Head of caudate nucleus (tissue), 42 donors: ENCODE measurements at regions not wholly inside any gene's neighbourhood (a gene's known extent, or its start where the extent isn't known, plus 50 kb on each side); places are given as distances from the start of the nearest gene placed in this dataset.
"Not testable (repeated sequence)": the region's sequence is repeated elsewhere in the genome, so short reads cannot be mapped to it uniquely, and the experiment has no call there.

Experiments
- DNase-seq, 42 donors: peaks; one replicate each; pipeline versions ENCODE4 v3.0.0 to v3.0.0-alpha.2; 2020 to 2021; ENCODE audit warnings: mixed read lengths in 7 of 42
- intact Hi-C: fragments of 100-400 bp; cut with DNase I; formaldehyde crosslinking; loops from one replicate; pipeline ENCODE4 v1.15.0; 2022

DNA sequence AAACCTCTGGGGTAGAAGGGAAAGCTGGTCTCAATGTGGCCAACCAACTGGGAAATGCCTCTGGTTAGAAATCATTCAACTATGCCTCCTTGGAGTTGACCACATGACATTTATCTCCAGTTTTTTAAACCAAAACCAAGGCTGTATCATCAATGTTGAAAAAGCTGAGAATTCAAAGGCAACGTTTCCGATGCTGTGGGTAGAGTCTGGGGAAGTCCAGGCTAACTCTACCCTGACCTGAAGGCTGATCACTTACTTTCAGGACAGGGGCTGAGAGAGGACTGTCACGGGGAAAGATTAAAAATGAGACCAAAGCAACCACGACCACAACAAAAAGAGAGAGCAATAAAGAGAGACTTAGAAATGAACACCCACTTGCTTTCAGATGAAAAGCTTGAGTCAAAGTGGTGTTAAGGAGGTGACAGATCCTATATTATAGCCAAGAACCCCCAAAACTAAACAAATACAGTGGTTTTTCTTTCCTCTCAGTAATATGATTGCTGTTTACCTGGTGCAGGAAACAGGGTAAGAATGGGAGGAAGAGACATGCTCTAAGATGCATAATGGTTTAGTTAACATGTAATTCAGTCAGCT, 90.8 kb upstream of the TNFSF4 start:
- intact Hi-C loops, result no loop called here
- DNase-seq, result no peak

GRCh38 chr1:173300061-173301044, 93.2 kb upstream of the TNFSF4 start:
- no peak for DNase-seq
- intact Hi-C loops, result no loop called here

- no peak for DNase-seq
- intact Hi-C loops, result no loop called here
Observed at GRCh38 chr1:173301507-173301906, 94.4 kb upstream of the TNFSF4 start.

- no peak for DNase-seq
- intact Hi-C loops, result no loop called here
Observed at GRCh38 chr1:173302366-173302765, 95.2 kb upstream of the TNFSF4 start.

- intact Hi-C loops, result no loop called here
Observed at GRCh38 chr1:173302890-173303829, 96.0 kb upstream of the TNFSF4 start.

DNA sequence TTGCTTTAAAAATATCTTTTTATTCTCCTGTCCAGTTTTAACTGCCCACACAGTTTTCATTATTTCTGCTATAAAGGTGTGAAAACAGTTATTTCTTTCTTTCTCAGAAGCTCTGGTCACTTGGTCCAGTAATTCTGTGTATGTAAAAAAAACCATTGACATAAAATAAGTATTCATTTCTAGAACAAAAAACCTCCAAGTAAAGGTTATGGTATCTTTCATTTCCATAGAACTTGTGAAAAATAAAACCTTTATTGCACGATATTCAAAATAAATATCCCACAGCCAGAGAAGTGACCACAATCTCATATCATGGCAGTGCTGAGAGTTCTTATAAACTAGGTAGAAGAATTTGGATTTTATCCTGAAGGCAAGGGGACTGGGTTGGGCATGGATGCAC, 96.9 kb upstream of the TNFSF4 start:
- intact Hi-C loops, result no loop called here
- DNase-seq, result no peak

More at GRCh38 chr1:173302890-173303829, 96.0 kb upstream of the TNFSF4 start:
- DNase-seq, result no peak

- no peak for DNase-seq
- intact Hi-C loops, result no loop called here
Observed at GRCh38 chr1:173304529-173305227, 97.5 kb upstream of the TNFSF4 start.

DNA sequence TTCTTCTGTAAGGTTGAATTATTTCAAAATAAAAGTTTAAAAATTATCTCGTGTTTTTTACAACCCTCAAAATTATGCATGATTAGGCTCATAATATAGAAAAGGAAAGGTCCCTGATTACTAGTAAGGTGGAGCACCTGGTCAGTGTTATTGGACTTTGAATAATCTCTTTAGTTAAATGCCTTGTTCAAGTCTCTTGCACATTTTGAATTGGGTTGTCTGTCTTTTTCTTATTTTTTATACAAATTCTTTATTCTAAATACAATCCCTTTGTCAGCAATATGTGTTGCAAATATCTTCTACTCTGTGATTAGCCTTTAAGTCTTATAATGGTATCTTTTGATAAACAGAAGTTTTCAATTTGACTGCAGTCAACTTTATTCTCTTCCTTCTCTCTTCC, 100.7 kb upstream of the TNFSF4 start:
- no peak for DNase-seq
- intact Hi-C loops, result no loop called here

- intact Hi-C loops, result no loop called here
- no peak for DNase-seq
Observed at GRCh38 chr1:173314656-173315055, 107.5 kb upstream of the TNFSF4 start.

GRCh38 chr1:173315296-173315695, 108.2 kb upstream of the TNFSF4 start:
- no peak for DNase-seq
- intact Hi-C loops, result no loop called here

GRCh38 chr1:173318788-173319187, 111.7 kb upstream of the TNFSF4 start:
- DNase-seq, result no peak
- intact Hi-C loops, result no loop called here

DNA sequence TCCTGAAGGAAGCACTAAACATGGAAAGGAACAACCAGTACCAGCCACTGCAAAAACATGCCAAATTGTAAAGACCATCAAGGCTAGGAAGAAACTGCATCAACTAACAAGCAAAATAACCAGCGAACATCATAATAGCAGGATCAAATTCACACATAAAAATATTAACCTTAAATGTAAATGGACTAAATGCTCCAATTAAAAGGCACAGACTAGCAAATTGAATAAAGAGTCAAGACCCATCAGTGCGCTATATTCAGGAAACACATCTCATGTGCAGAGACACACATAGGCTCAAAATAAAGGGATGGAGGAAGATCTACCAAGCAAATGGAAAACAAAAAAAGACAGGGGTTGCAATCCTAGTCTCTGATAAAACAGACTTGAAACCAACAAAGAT, 117.2 kb upstream of the TNFSF4 start:
- DNase-seq, intact Hi-C loops: not testable (repeated sequence)

GRCh38 chr1:173327987-173328386, 120.9 kb upstream of the TNFSF4 start:
- DNase-seq, intact Hi-C loops: not testable (repeated sequence)

GRCh38 chr1:173328961-173329360, 121.8 kb upstream of the TNFSF4 start:
- intact Hi-C loops, result no loop called here
- DNase-seq, result no peak

DNA sequence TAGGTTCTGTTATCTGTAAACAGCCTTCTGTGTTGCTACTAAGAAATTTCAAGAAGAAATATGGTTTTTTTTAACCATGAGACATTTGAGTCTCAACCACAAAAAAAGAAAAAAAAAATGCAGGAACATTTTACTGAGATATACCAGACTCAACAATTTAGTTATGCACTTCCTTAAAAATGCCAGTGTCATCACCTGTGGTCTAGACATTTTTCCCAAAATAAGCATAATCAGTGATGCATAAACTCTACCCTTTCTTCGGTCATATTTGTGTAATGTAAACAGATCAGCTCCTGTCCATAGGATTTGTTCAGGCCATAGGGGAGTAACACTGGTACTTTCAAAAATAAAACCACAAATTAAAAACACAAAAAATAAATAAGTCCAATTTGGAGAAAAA, 122.6 kb upstream of the TNFSF4 start:
- no peak for DNase-seq
- intact Hi-C loops, result no loop called here

GRCh38 chr1:173330149-173330951, 123.2 kb upstream of the TNFSF4 start:
- intact Hi-C loops, result no loop called here
- no peak for DNase-seq

DNA sequence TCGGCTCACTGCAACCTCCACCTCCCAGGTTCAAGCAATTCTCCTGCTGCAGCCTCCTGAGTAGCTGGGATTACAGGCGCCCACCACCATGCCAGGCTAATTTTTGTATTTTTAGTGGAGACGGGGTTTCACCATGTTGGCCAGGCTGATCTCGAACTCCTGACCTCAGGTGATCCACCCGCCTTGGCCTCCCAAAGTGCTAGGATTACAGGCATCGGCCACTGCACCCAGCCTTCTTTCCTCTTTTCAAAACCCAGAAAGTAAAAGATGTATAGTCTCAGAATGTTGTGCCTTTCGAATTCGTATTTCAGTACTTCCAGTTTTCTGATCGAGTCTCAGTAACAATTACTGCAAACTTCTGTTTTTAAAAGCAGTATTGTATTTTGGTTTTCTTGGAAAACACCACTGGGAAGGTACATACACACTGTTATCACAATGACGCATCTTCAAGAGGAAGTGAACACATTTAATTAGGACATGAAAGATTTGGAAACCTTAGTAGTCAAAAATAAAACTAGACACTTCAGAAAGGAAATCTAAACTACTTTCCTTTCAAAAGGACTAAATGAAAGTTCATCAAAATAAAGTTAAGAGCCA, 123.9 kb upstream of the TNFSF4 start:
- DNase-seq, intact Hi-C loops: not testable (repeated sequence)

DNA sequence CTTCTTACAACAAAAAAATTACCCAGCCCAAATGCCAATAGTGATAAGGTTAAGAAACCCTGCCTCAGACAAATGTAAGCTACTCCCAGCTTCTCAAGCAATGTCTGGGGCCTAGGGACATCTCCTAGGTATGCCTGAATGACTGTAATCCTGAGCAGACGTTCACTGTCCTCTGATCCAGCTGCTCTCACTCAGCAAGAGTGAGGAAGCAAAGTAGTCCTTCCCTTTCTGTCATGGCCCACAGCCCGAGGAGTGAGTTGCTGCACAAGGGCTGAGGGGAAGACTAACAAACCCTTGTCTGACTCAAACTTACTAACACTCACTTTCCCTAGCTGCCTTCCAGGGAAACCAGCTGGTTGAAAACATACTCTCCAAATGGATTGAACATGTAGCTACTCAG, 124.9 kb upstream of the TNFSF4 start:
- intact Hi-C loops, result no loop called here
- peak in 2 of 42 donors; percentile 2 to 5 for DNase-seq
